Panc1 (cell line): ENCODE measurements at regions not wholly inside any gene's neighbourhood (a gene's known extent, or its start where the extent isn't known, plus 50 kb on each side); places are given as distances from the start of the nearest gene placed in this dataset.

Experiments
- ATAC-seq: fragments of 200-7000 bp; cut with Tn5 transposase; 2 replicates; pipeline ENCODE4 v1.9.1; 2020; ENCODE audit warnings: mild to moderate bottlenecking, moderate library complexity
- BruUV-seq: library from RNA; stranded (reverse); fragments of 400-500 nt; replicated peaks from 2 replicates; lab custom pipeline; 2021; lab: Mats Ljungman, UMichigan
- CTCF ChIA-PET: fragments of 300-600 bp; sonication (Branson Sonifier 250); formaldehyde crosslinking; loops from one replicate; lab custom pipeline; 2022; ENCODE audit warnings: antibody characterized with exemption; lab: Charles Lee
- POLR2A ChIA-PET: fragments of 300-600 bp; sonication (Branson Sonifier 250); formaldehyde crosslinking; loops from one replicate; lab custom pipeline; 2022; ENCODE audit warnings: antibody characterized with exemption; lab: Charles Lee
- DNase-seq: peaks from one replicate; pipeline ENCODE4 v3.0.0-alpha.2; 2010; ENCODE audit warnings: low read depth, low spot score
- H3K27ac ChIP-seq: 2 replicates; pipeline ENCODE4 v1.5.1; 2011; ENCODE audit warnings: mild to moderate bottlenecking, low read length, inconsistent platforms
- H3K27me3 ChIP-seq: fragments of 200-500 bp; sonication (Bioruptor generic); 2 replicates; pipeline ENCODE4 v1.6.0; 2014; ENCODE audit warnings: low read length, inconsistent platforms; ENCODE audit not compliant: control insufficient read depth, insufficient read depth
- H3K36me3 ChIP-seq: fragments of 200-500 bp; sonication (Bioruptor generic); 2 replicates; pipeline ENCODE4 v1.5.1; 2014; ENCODE audit warnings: inconsistent platforms, mild to moderate bottlenecking, low read length, moderate library complexity; ENCODE audit not compliant: control insufficient read depth, insufficient read depth
- H3K4me1 ChIP-seq: 2 replicates; pipeline ENCODE4 v1.5.1; 2011; ENCODE audit warnings: inconsistent platforms, mild to moderate bottlenecking, low read length, moderate library complexity; ENCODE audit not compliant: control insufficient read depth, insufficient read depth
- H3K4me3 ChIP-seq, 2 experiments: 2 replicates each; pipeline ENCODE4 v1.5.1; 2011 to 2012; ENCODE audit warnings: low read depth in 2 of 2, low read length in 2 of 2, mild to moderate bottlenecking in 2 of 2, inconsistent platforms in 1 of 2, moderate library complexity in 1 of 2
- H3K9me3 ChIP-seq: fragments of 200-500 bp; sonication (Bioruptor generic); 2 replicates; pipeline ENCODE4 v1.5.1; 2014; ENCODE audit warnings: low read depth, mild to moderate bottlenecking, inconsistent platforms, low read length, moderate library complexity; ENCODE audit not compliant: control insufficient read depth, insufficient read depth
- POLR2AphosphoS5 ChIP-seq: IDR thresholded peaks from 2 replicates; pipeline ENCODE4 v1.6.1; 2012; ENCODE audit warnings: mild to moderate bottlenecking, low read depth, low read length, moderate library complexity
- SIN3A ChIP-seq: IDR thresholded peaks from 2 replicates; pipeline ENCODE4 v1.6.1; 2012; ENCODE audit warnings: low read depth, mild to moderate bottlenecking, low read length, moderate library complexity, borderline replicate concordance; ENCODE audit not compliant: insufficient read depth
- TCF7L2 ChIP-seq: IDR thresholded peaks from 2 replicates; pipeline ENCODE4 v1.6.1; 2011; ENCODE audit warnings: mild to moderate bottlenecking, low read depth, low read length, inconsistent platforms
- in situ Hi-C: cut with HindIII; loops from 2 replicates; pipeline ENCODE4 v1.10.0; 2016; ENCODE audit warnings: low sequenced_read_pairs, low pct_unique_long_range_greater_than_20kb
- intact Hi-C: fragments of 100-400 bp; cut with micrococcal nuclease; formaldehyde crosslinking; loops from one replicate; pipeline ENCODE4 v1.10.0; 2022; ENCODE audit not compliant: unreplicated experiment
- TF ChIP-seq, protein P1 (sequence below), 2 experiments: IDR thresholded peaks; 2 replicates each; pipeline ENCODE4 v1.6.1; 2011 to 2012; ENCODE audit warnings: low read depth in 2 of 2, control low read depth in 1 of 2, low read length in 1 of 2, mild to moderate bottlenecking in 1 of 2, moderate library complexity in 1 of 2; ENCODE audit not compliant: insufficient read depth in 1 of 2
- TF ChIP-seq, protein P2 (sequence below): fragments of 450-650 bp; IDR thresholded peaks from 2 replicates; pipeline ENCODE4 v1.5.1; 2017; ENCODE audit warnings: mild to moderate bottlenecking

DNA sequence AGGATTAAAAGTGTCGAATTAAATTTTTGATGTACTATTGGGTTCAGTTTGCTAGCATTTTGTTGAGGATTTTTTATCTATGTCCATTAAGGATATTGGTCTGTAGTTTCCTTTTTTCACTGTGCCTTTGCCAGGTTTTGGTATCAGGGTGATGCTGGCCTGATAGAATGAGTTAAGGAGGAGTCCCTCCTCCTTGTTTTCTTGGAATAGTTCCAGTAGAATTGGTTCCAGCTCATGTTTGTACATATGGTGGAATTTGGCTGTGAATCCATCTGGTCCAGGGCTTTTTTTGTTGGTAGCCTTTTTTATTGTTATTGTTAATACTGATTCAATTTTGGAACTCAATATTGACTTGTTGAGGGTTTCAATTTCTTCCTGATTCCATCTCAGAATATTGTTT is 141.8 kb downstream of the SIM1 start:
- DNase-seq, result no peak
- H3K27ac ChIP-seq, result no peak overlapping the region
- no peaks in the 10 kb centered on the region for H3K36me3 ChIP-seq
- intact Hi-C loops, result no loop called here
- H3K9me3 ChIP-seq, result no peaks in the 10 kb centered on the region
- TF ChIP-seq, protein P1, sequence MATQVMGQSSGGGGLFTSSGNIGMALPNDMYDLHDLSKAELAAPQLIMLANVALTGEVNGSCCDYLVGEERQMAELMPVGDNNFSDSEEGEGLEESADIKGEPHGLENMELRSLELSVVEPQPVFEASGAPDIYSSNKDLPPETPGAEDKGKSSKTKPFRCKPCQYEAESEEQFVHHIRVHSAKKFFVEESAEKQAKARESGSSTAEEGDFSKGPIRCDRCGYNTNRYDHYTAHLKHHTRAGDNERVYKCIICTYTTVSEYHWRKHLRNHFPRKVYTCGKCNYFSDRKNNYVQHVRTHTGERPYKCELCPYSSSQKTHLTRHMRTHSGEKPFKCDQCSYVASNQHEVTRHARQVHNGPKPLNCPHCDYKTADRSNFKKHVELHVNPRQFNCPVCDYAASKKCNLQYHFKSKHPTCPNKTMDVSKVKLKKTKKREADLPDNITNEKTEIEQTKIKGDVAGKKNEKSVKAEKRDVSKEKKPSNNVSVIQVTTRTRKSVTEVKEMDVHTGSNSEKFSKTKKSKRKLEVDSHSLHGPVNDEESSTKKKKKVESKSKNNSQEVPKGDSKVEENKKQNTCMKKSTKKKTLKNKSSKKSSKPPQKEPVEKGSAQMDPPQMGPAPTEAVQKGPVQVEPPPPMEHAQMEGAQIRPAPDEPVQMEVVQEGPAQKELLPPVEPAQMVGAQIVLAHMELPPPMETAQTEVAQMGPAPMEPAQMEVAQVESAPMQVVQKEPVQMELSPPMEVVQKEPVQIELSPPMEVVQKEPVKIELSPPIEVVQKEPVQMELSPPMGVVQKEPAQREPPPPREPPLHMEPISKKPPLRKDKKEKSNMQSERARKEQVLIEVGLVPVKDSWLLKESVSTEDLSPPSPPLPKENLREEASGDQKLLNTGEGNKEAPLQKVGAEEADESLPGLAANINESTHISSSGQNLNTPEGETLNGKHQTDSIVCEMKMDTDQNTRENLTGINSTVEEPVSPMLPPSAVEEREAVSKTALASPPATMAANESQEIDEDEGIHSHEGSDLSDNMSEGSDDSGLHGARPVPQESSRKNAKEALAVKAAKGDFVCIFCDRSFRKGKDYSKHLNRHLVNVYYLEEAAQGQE (IDR thresholded peaks at IDR 0.05; ENCODE audit: insufficient read depth in 1 of 2, low read depth in 2 of 2, low read length in 1 of 2), result no peak
- TF ChIP-seq, protein P2, sequence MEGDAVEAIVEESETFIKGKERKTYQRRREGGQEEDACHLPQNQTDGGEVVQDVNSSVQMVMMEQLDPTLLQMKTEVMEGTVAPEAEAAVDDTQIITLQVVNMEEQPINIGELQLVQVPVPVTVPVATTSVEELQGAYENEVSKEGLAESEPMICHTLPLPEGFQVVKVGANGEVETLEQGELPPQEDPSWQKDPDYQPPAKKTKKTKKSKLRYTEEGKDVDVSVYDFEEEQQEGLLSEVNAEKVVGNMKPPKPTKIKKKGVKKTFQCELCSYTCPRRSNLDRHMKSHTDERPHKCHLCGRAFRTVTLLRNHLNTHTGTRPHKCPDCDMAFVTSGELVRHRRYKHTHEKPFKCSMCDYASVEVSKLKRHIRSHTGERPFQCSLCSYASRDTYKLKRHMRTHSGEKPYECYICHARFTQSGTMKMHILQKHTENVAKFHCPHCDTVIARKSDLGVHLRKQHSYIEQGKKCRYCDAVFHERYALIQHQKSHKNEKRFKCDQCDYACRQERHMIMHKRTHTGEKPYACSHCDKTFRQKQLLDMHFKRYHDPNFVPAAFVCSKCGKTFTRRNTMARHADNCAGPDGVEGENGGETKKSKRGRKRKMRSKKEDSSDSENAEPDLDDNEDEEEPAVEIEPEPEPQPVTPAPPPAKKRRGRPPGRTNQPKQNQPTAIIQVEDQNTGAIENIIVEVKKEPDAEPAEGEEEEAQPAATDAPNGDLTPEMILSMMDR, result no peak
- TF ChIP-seq SIN3A, result no peak
- no peak for TF ChIP-seq POLR2AphosphoS5
- TF ChIP-seq TCF7L2, result no peak
- no peaks in the 10 kb centered on the region for H3K27me3 ChIP-seq
- in situ Hi-C loops, result no loop called here
- no peaks in the 10 kb centered on the region for H3K4me1 ChIP-seq
- H3K4me3 ChIP-seq, result no peak overlapping the region
- ATAC-seq, result no peak
- no TSS peak for BruUV-seq
- POLR2A ChIA-PET, result no interaction called here
- CTCF ChIA-PET, result no interaction called here

DNA sequence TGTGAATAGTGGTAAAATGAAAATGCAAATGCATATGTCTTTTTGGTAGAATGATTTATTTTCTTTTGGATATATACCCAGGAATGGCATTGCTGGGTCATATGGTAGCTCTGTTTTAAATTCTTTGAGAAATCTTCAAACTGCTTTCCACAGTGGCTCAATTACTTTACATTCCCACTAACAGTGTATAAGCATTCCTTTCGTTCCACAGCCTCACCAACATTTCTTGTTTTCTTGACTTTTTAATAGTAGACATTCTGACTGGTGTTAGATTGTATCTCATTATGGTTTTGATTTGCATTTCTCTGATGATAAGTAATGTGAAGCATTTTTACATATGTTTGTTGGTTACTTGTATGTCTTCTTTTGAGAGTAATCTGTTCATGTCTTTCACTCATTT is 144.0 kb downstream of the SIM1 start:
- ChIA-PET POLR2A (no interaction called here), CTCF (no interaction called here)
- no peak for ATAC-seq
- in situ Hi-C loops (no loop called here), intact Hi-C loops (no loop called here)
- DNase-seq, result no peak
- Histone ChIP-seq H3K4me1 (no peaks in the 10 kb centered on the region), H3K27ac (no peak overlapping the region), H3K36me3 (no peaks in the 10 kb centered on the region), H3K4me3 (no peak overlapping the region), H3K9me3 (no peaks in the 10 kb centered on the region), H3K27me3 (no peaks in the 10 kb centered on the region)
- BruUV-seq, result no TSS peak
- TF ChIP-seq, protein P1 (IDR thresholded peaks at IDR 0.05; ENCODE audit: insufficient read depth in 1 of 2, low read depth in 2 of 2, low read length in 1 of 2), result no peak
- no peak for TF ChIP-seq SIN3A
- TF ChIP-seq, protein P2, result no peak
- TF ChIP-seq POLR2AphosphoS5, result no peak
- no peak for TF ChIP-seq TCF7L2
